Peyer's patch (tissue), 4 donors: ENCODE measurements at regions not wholly inside any gene's neighbourhood (a gene's known extent, or its start where the extent isn't known, plus 50 kb on each side); places are given as distances from the start of the nearest gene placed in this dataset.

Experiments
- DNase-seq, 3 donors: peaks; one replicate each; pipeline ENCODE4 v3.0.0-alpha.2; 2017 to 2019
- H3K27ac ChIP-seq, 4 donors: fragments of 200-600 bp; sonication (generic); one replicate each; pipeline ENCODE4 v1.5.1; 2016 to 2019
- H3K27me3 ChIP-seq, 2 donors: fragments of 200-600 bp; sonication (generic); one replicate each; pipeline ENCODE4 v1.5.1; 2019
- H3K36me3 ChIP-seq, 3 donors: fragments of 200-600 bp; sonication (generic); one replicate each; pipeline ENCODE4 v1.5.1; 2016 to 2019
- H3K4me1 ChIP-seq, 4 donors: fragments of 200-600 bp; sonication (generic); one replicate each; pipeline ENCODE4 v1.5.1; 2016 to 2019
- H3K4me3 ChIP-seq, 4 donors: fragments of 200-600 bp; sonication (generic); 1 replicate in 3 of 4; 2 replicates in 1 of 4; pipeline ENCODE4 v1.5.1; 2016 to 2019; ENCODE audit warnings: mild to moderate bottlenecking in 1 of 4
- H3K9me3 ChIP-seq, 4 donors: fragments of 200-600 bp; sonication (generic); one replicate each; pipeline ENCODE4 v1.5.1; 2016 to 2019; ENCODE audit warnings: mild to moderate bottlenecking in 1 of 4
- CTCF ChIP-seq, 6 experiments: fragments of 450-650 bp in 4 of 6; fragments of 200-600 bp in 2 of 6; sonication (generic) in 1 of 6; IDR thresholded peaks; one replicate each; pipeline ENCODE4 v1.5.1; 2017 to 2019; ENCODE audit warnings: antibody characterized with exemption in 6 of 6, mild to moderate bottlenecking in 3 of 6, moderate library complexity in 1 of 6
- POLR2A ChIP-seq, 2 donors: fragments of 450-650 bp; IDR thresholded peaks; one replicate each; pipeline ENCODE4 v1.5.1; 2017; ENCODE audit warnings: antibody characterized with exemption in 2 of 2, mild to moderate bottlenecking in 2 of 2, moderate library complexity in 2 of 2

GRCh38 chr16:52705122-52705521 lies 158.2 kb upstream of the TOX3 start:
- H3K4me3 ChIP-seq: no peak overlapping the region

GRCh38 chr16:52697971-52698370 lies 151.0 kb upstream of the TOX3 start:
- TF ChIP-seq POLR2A (IDR thresholded peaks at IDR 0.05) (no peak), CTCF (IDR thresholded peaks at IDR 0.05) (no peak)
- H3K36me3 ChIP-seq: no peaks in the 10 kb centered on the region
- no peak for DNase-seq

More at GRCh38 chr16:52705122-52705521, 158.2 kb upstream of the TOX3 start:
- H3K27ac ChIP-seq: no peak overlapping the region
- no peaks in the 10 kb centered on the region for H3K9me3 ChIP-seq
- H3K27me3 ChIP-seq: no peaks in the 10 kb centered on the region
- H3K4me1 ChIP-seq: no peaks in the 10 kb centered on the region
- TF ChIP-seq CTCF (IDR thresholded peaks at IDR 0.05) (no peak), POLR2A (IDR thresholded peaks at IDR 0.05) (no peak)
- no peak for DNase-seq
- H3K36me3 ChIP-seq: no peaks in the 10 kb centered on the region

GRCh38 chr16:52696126-52696525 lies 149.2 kb upstream of the TOX3 start:
- Histone ChIP-seq H3K9me3 (peaks cover 0 to 7% (median under 1%) of the 10 kb centered on the region in 4 donors), H3K27ac (no peak overlapping the region), H3K4me3 (no peak overlapping the region), H3K27me3 (no peaks in the 10 kb centered on the region), H3K36me3 (no peaks in the 10 kb centered on the region), H3K4me1 (no peaks in the 10 kb centered on the region)
- DNase-seq: no peak
- TF ChIP-seq POLR2A (IDR thresholded peaks at IDR 0.05) (no peak), CTCF (IDR thresholded peaks at IDR 0.05) (no peak)

More at GRCh38 chr16:52697971-52698370, 151.0 kb upstream of the TOX3 start:
- Histone ChIP-seq H3K4me1 (no peaks in the 10 kb centered on the region), H3K9me3 (no peaks in the 10 kb centered on the region), H3K27me3 (no peaks in the 10 kb centered on the region), H3K4me3 (no peak overlapping the region), H3K27ac (no peak overlapping the region)

GRCh38 chr16:52690468-52690867 lies 143.5 kb upstream of the TOX3 start:
- peaks cover 0 to 14% (median 2%) of the 10 kb centered on the region in 4 donors for H3K9me3 ChIP-seq
- no peak for DNase-seq
- no peaks in the 10 kb centered on the region for H3K36me3 ChIP-seq
- no peaks in the 10 kb centered on the region for H3K27me3 ChIP-seq
- TF ChIP-seq CTCF (IDR thresholded peaks at IDR 0.05) (no peak), POLR2A (IDR thresholded peaks at IDR 0.05) (no peak)
- H3K4me1 ChIP-seq: no peaks in the 10 kb centered on the region
- H3K4me3 ChIP-seq: no peak overlapping the region
- H3K27ac ChIP-seq: no peak overlapping the region

GRCh38 chr16:52680993-52681392 lies 134.1 kb upstream of the TOX3 start:
- TF ChIP-seq POLR2A (IDR thresholded peaks at IDR 0.05) (no peak), CTCF (IDR thresholded peaks at IDR 0.05) (no peak)
- no peaks in the 10 kb centered on the region for H3K36me3 ChIP-seq

GRCh38 chr16:52677501-52677900 lies 130.6 kb upstream of the TOX3 start:
- H3K36me3 ChIP-seq: no peaks in the 10 kb centered on the region
- no peak for DNase-seq
- no peak overlapping the region for H3K4me3 ChIP-seq

More at GRCh38 chr16:52680993-52681392, 134.1 kb upstream of the TOX3 start:
- no peak for DNase-seq
- Histone ChIP-seq H3K9me3 (no peaks in the 10 kb centered on the region), H3K27me3 (no peaks in the 10 kb centered on the region), H3K27ac (no peak overlapping the region), H3K4me3 (no peak overlapping the region), H3K4me1 (no peaks in the 10 kb centered on the region)

More at GRCh38 chr16:52677501-52677900, 130.6 kb upstream of the TOX3 start:
- no peaks in the 10 kb centered on the region for H3K27me3 ChIP-seq
- H3K27ac ChIP-seq: no peak overlapping the region
- TF ChIP-seq CTCF (IDR thresholded peaks at IDR 0.05): no peak
- TF ChIP-seq POLR2A (IDR thresholded peaks at IDR 0.05): no peak
- H3K9me3 ChIP-seq: no peaks in the 10 kb centered on the region
- H3K4me1 ChIP-seq: no peaks in the 10 kb centered on the region
